ENCODE measurements at regions not wholly inside any gene's neighbourhood (a gene's known extent, or its start where the extent isn't known, plus 50 kb on each side); places are given as distances from the start of the nearest gene placed in this dataset.

DNA sequence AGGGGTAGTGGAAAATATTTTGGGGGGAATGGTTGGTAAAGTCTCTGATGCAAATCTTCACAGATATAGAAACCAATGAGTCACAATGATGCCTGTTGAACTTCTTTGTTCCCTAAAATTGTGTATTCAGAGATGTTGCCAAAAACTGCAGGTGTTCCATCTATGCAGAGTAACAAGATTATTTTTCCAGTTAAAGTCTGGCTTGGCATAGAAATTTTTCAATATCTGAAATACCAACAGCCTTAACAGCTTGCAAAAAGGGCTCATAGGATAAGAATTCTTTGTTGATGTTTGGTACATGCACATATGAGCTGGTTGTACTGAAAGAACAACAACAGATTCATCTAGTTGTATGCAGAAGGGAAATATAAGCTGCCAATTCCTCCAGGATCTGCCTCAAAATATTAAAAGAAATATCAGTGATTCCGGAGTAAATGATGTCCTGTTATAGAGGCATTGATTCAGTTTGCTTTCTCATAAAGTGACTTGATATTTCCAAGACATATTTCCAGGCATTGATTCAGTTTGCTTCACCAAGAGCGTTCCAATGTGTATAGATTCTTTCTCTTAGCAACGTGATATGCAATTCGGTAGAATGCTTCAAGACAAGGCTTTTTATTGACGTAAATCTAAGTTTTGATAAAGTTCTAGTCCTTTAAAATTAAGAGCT, 564.4 kb downstream of the TMA16 start:
- TF ChIP-seq, protein P1, sequence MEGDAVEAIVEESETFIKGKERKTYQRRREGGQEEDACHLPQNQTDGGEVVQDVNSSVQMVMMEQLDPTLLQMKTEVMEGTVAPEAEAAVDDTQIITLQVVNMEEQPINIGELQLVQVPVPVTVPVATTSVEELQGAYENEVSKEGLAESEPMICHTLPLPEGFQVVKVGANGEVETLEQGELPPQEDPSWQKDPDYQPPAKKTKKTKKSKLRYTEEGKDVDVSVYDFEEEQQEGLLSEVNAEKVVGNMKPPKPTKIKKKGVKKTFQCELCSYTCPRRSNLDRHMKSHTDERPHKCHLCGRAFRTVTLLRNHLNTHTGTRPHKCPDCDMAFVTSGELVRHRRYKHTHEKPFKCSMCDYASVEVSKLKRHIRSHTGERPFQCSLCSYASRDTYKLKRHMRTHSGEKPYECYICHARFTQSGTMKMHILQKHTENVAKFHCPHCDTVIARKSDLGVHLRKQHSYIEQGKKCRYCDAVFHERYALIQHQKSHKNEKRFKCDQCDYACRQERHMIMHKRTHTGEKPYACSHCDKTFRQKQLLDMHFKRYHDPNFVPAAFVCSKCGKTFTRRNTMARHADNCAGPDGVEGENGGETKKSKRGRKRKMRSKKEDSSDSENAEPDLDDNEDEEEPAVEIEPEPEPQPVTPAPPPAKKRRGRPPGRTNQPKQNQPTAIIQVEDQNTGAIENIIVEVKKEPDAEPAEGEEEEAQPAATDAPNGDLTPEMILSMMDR (IDR thresholded peaks at IDR 0.05) = no peak
- TF ChIP-seq POLR2A (IDR thresholded peaks at IDR 0.05) = no peak

Measured in body of pancreas (tissue), 4 donors.